NCI-H187 (cell line): ENCODE measurements at regions not wholly inside any gene's neighbourhood (a gene's known extent, or its start where the extent isn't known, plus 50 kb on each side); places are given as distances from the start of the nearest gene placed in this dataset.

Experiments
- DNase-seq, 2 experiments: peaks; one replicate each; lab custom pipeline; 2025; lab: John Stamatoyannopoulos, UW

DNA sequence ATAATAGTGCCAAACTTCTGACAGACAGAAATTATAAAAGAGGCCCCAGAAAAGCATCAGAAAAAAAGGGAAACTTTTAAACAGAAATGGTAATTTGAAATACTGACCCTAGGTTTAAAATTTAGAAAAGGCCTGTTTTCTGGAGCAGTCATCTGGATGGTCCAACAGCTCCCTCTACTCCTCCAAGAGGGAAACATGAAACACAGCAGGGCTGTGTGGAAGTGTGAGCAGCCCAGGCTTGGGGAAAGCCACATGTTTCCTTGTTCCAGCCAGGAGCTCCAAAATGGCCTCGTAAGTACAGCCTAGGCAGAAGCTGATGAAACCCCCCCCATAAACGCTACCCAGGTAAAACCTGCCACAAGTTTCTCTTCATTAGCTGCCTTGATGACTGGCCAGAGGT lies 499.3 kb upstream of the ADAMTS16 start:
- peak in 1 of 2 experiments; percentile 13 for DNase-seq

DNA sequence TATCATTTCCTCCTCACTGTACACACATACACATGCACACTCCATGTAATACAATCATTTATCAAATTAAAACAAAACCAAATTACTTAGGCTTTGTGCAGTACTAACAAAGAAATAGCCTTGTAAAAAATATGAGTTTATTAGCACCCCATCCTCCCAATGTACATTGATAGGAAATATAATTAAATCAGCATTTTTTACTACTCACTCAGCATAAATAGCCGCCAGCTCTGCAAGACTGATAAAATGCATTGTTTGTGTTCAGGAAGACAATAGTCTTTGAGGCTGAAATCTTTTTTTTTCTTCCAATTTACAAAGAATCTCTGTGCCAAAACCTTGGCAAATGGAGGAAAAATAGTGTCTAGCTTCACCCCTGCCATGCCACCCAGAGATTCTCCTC lies 497.6 kb upstream of the ADAMTS16 start:
- DNase-seq, result no peak

DNA sequence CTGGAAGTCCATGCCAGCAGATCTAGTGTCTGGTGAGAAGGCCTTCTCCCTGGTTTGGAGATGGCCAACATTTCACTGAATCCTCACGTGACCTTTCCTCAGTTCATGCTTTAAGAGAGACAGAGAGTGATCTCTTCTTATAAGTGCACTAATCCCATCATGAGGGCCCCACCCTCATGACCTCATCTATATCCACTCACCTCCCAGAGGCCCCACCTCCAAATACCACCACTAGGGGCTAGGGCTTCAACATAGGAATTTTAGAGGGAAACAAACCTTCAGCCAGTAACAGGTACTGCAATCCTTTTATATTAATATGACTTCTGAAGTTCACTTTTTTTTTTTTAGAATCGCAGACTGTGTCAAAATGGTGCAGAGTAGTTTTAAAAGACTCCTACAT lies 496.9 kb upstream of the ADAMTS16 start:
- no peak for DNase-seq

DNA sequence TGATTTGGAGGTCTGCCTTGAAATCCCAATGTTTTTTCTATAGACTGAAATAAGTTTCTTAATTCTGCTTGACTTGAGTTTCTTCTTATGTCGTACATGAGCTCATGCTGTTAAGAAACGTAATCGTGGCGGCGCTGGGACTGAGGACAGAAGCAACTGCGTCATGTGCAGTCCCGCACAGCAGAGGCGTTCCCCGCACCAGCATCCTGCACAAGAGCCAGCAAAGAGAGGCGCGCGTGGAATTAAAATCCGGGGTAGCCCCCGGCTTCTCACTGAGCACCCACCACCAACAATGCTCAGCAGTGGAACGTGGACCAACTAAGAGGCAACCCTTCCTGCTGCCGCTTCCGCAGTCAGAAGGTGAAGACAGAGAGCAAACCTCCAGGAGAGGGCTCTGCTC lies 496.2 kb upstream of the ADAMTS16 start:
- no peak for DNase-seq

DNA sequence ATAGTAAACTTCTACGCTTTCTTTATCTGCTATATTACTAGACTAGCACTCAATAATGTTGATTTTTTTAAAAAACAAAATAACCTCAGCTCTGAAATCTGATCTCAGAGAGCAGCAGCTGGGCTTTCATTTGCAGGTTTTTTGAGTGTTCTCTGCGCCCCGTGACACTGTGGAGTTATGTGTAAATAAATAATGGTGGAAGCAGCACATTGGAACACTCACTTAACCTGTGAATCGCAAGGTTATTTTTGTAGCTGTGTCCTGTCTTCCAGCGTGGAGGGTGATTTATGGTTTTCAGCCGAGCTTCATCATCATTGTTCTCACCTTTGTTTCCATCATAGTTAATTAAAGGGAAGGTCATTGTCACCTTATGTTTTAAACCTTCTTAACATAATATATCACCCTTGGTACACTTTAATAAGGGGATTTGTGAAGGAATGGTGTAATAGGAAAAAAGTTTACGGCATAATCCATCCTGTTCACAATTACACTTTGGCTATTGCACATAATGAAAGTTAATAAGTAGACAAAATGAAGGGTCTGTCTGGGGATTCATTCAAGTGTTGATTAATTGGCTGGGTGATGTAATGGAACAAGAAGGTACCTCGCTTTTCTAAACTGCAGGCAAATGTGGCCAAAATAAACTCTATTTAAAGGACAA lies 493.3 kb upstream of the ADAMTS16 start:
- DNase-seq, result peak in 1 of 2 experiments; percentile 12

- DNase-seq, result no peak
Measured at GRCh38 chr5:4647955-4648354, 492.2 kb upstream of the ADAMTS16 start.

- DNase-seq, result no peak
Measured at GRCh38 chr5:4651806-4652565, 488.1 kb upstream of the ADAMTS16 start.

DNA sequence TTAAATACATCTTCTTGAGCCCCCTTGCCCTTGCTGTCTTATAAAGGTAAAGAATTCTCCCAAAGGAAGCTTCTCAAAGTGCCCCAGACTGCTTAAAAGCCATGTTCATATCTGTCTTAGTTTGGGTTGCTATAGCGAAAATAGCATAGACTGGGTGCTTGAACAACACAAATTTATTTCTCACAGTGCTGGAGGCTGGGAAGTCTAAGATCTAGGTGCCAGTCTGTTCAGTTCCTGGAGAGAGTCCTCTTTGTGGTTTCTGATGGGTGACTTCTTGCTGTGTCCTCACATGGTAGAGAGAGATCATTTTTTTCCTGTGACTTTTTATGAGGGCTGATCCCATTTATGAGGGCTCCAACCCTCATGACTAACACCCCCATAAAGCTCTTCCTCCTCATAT lies 486.7 kb upstream of the ADAMTS16 start:
- no peak for DNase-seq

- DNase-seq, result no peak
Measured at GRCh38 chr5:4659851-4660250, 480.3 kb upstream of the ADAMTS16 start.

- no peak for DNase-seq
Measured at GRCh38 chr5:4661326-4661725, 478.8 kb upstream of the ADAMTS16 start.

- no peak for DNase-seq
Measured at GRCh38 chr5:4661836-4662235, 478.3 kb upstream of the ADAMTS16 start.

GRCh38 chr5:4662756-4663155 lies 477.4 kb upstream of the ADAMTS16 start:
- no peak for DNase-seq

DNA sequence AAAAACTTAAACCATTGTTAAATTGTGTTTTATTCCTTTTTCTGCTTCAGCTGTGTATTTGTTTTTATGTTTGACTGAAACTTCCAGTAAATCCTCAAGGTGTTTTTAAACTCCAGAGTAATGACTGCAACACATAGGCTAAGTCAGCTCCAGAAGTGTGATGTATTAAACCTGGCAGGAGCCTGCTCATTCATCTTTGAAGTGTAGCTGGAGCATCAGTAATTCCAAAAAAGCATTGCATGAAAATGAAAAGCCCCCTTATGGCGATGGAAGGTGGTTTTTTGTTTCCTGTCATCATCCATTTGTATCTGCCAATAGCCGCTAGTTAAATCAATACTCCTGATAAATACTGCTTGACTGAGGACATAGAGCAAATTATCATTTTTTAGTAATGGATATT lies 474.2 kb upstream of the ADAMTS16 start:
- DNase-seq, result no peak

GRCh38 chr5:4674166-4674565 lies 466.0 kb upstream of the ADAMTS16 start:
- DNase-seq, result no peak

GRCh38 chr5:4676934-4677333 lies 463.2 kb upstream of the ADAMTS16 start:
- no peak for DNase-seq

- no peak for DNase-seq
Measured at GRCh38 chr5:4684946-4685345, 455.2 kb upstream of the ADAMTS16 start.

- DNase-seq, result no peak
Measured at GRCh38 chr5:4698596-4698995, 441.5 kb upstream of the ADAMTS16 start.

DNA sequence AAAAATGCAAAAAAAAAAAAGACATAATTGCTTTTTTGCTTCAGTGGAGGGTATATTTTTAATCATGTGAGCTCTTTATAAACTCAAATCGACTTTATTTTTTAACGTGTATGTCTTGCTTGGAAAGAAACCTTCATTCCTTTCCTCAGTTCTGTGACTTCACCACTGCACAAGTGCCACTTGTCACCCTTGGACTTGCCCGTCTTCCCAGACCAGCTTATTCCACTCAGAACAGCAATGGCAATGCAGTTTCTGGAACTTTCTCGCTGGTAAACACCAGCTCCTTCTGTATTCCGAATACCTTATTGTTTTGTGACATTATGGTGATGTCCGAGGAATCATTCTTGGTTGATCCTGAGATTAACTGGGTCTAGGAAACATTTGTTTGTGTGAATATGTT lies 440.5 kb upstream of the ADAMTS16 start:
- no peak for DNase-seq

- peak; percentile 73 to 80 for DNase-seq
Measured at GRCh38 chr5:4700069-4700468, 440.1 kb upstream of the ADAMTS16 start.

DNA sequence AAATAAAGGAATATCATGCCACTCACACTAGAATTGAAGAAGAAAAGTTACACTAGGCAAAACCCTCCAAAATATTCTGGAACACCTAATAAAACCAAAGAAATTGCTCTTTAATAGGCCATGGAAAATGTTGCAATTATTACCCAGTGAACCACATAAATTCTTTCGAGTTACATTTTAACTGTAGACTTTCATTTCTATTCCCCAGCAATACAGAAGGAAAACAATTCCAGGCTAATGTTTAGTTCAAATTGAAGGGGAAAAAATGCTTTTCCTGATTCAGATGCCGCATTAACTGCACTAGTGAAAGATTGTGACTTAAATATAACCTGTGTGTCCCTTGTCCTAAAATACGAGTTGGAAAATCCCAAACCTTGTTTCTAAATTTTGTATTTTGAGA lies 439.3 kb upstream of the ADAMTS16 start:
- no peak for DNase-seq

- DNase-seq, result no peak
Measured at GRCh38 chr5:4703931-4704458, 436.1 kb upstream of the ADAMTS16 start.

DNA sequence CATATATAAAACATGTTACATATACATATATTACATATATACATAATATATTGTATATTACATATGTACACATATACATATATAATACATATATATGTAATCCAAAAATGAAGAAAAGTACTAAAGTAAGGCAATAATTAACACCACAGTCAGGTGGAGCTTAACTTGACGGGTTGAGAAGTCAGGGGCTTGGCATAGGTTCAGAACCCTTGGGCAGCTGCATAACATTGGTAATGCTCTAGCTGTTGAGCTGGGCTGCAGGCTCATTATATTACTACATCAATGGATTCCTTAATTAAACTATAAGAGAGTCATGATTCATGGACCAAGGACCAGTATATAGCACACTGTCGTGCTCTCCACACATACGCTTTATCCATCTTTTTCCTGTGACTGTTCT lies 435.2 kb upstream of the ADAMTS16 start:
- no peak for DNase-seq

DNA sequence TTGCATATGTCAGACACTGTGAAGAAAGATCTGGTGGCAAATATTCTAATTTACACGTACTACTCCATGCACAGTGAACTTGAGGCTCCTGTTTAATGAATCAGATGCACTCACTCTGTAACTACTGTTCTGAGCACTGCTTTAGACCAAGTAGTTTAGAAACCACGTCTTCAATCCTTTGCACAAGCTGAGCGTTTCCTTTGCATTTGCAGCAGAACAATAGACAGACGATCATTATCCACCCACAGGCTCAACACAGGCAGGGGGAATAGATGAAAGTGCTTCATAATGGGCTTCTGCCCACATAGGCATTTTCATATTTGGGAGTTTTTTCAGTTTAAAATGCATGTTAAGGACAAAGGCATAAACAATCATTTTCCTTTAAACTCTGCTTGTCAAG lies 423.3 kb upstream of the ADAMTS16 start:
- no peak for DNase-seq

DNA sequence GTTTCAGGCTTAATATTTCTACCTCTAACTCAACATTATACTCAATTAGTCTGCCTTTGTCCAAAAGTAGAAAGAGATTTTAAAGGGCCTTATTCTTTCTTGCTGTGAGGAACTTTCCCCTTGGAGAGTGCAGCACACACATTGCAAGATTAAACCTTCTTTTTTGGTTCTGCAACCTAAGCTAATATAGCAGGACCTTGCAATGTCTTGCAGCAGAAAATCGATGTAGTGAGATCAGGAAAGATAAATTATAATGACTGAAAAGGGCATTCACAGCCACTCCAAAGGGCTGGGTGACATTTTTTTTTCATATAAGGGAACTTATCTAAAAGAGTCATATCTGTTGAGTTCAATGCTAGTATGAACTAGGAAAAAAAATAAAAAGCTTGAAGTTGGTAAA lies 422.7 kb upstream of the ADAMTS16 start:
- no peak for DNase-seq
